ENCODE measurements at regions not wholly inside any gene's neighbourhood (a gene's known extent, or its start where the extent isn't known, plus 50 kb on each side); places are given as distances from the start of the nearest gene placed in this dataset.

- TF ChIP-seq POLR2A (IDR thresholded peaks at IDR 0.05) (no peak), CTCF (IDR thresholded peaks at IDR 0.05) (no peak)
These were observed 926.3 kb downstream of the BRD1 start for GRCh38 chr22:48901324-48901723.

Measured in esophagus squamous epithelium (tissue), 4 donors.